HCT116 (cell line): ENCODE measurements at regions not wholly inside any gene's neighbourhood (a gene's known extent, or its start where the extent isn't known, plus 50 kb on each side); places are given as distances from the start of the nearest gene placed in this dataset.

ENCODE experiments used
- ATAC-seq: fragments of 200-7000 bp; cut with Tn5 transposase; 2 replicates; pipeline ENCODE4 v1.9.1; 2020; ENCODE audit warnings: mild to moderate bottlenecking, moderate library complexity
- BruUV-seq: library from RNA; stranded (reverse); fragments of 400-500 nt; replicated peaks from 2 replicates; lab custom pipeline; 2021; lab: Mats Ljungman, UMichigan
- CTCF ChIA-PET: fragments of 300-600 bp; sonication (Branson Sonifier 250); formaldehyde crosslinking; loops from one replicate; lab custom pipeline; 2021; ENCODE audit warnings: antibody characterized with exemption; lab: Charles Lee
- POLR2A ChIA-PET: fragments of 300-600, 350-600 bp; sonication (Branson Sonifier 250); formaldehyde crosslinking; loops from one replicate; lab custom pipeline; 2021; ENCODE audit warnings: antibody characterized with exemption; lab: Charles Lee
- RAD21 ChIA-PET, 2 experiments: fragments of 300-600 bp; sonication (Branson Sonifier 250); formaldehyde crosslinking; loops; one replicate each; lab custom pipeline; 2023; ENCODE audit warnings: low total read pairs in 2 of 2; ENCODE audit not compliant: uncharacterized antibody in 2 of 2, unreplicated experiment in 2 of 2, low non-redundant PET in 1 of 2; lab: Charles Lee
- DNase-seq: peaks from one replicate; pipeline ENCODE4 v3.0.0-alpha.2; 2010; ENCODE audit warnings: low read depth, low spot score
- H2AFZ ChIP-seq: fragments of 200-600 bp; shearing (Covaris generic), sonication (generic); 2 replicates; pipeline ENCODE4 v1.6.1; 2017; ENCODE audit warnings: low read depth, mixed run types, mixed read lengths, antibody characterized with exemption, low read length; ENCODE audit not compliant: poor library complexity, severe bottlenecking
- H3K27ac ChIP-seq: 2 replicates; pipeline ENCODE4 v1.5.1; 2012; ENCODE audit warnings: low read depth, low read length
- H3K27me3 ChIP-seq: fragments of 200-600 bp; sonication (generic); 2 replicates; pipeline ENCODE4 v1.6.1; 2016; ENCODE audit warnings: mixed run types, low read length, mixed read lengths; ENCODE audit not compliant: insufficient read depth
- H3K36me3 ChIP-seq, 2 experiments: fragments of 200-500 bp in 1 of 2; fragments of 200-600 bp in 1 of 2; sonication (Bioruptor generic) in 1 of 2; sonication (generic) in 1 of 2; 2 replicates each; pipeline versions ENCODE4 v1.5.1 to v1.6.1; 2014 to 2016; ENCODE audit warnings: low read length in 2 of 2, inconsistent platforms in 1 of 2, mixed read lengths in 1 of 2, mixed run types in 1 of 2; ENCODE audit not compliant: insufficient read depth in 2 of 2, control insufficient read depth in 1 of 2
- H3K4me1 ChIP-seq, 2 experiments: fragments of 200-600 bp in 1 of 2; sonication (generic) in 1 of 2; 2 replicates each; pipeline versions ENCODE4 v1.5.1 to v1.6.1; 2012 to 2017; ENCODE audit warnings: low read length in 2 of 2, inconsistent platforms in 1 of 2, mild to moderate bottlenecking in 1 of 2, mixed read lengths in 1 of 2, mixed run types in 1 of 2, moderate library complexity in 1 of 2; ENCODE audit not compliant: insufficient read depth in 2 of 2, control insufficient read depth in 1 of 2
- H3K4me2 ChIP-seq: fragments of 200-600 bp; sonication (generic); 2 replicates; pipeline ENCODE4 v1.6.1; 2017; ENCODE audit warnings: mixed run types, low read length, mixed read lengths
- H3K4me3 ChIP-seq, 2 experiments: fragments of 200-600 bp in 1 of 2; sonication (generic) in 1 of 2; replicated peaks in 1 of 2; 2 replicates each; pipeline ENCODE4 v1.5.1; 2011 to 2016; ENCODE audit warnings: low read length in 2 of 2, control low read depth in 1 of 2, low read depth in 1 of 2, mild to moderate bottlenecking in 1 of 2, mixed read lengths in 1 of 2, mixed run types in 1 of 2
- H3K79me2 ChIP-seq: fragments of 200-600 bp; sonication (generic); 2 replicates; pipeline ENCODE4 v1.6.1; 2017; ENCODE audit warnings: mild to moderate bottlenecking, mixed run types, low read length, moderate library complexity, mixed read lengths; ENCODE audit not compliant: insufficient read depth
- H3K9ac ChIP-seq: fragments of 200-600 bp; sonication (generic); 2 replicates; pipeline ENCODE4 v1.6.1; 2016; ENCODE audit warnings: low read length, mixed read lengths
- H3K9me2 ChIP-seq: fragments of 200-600 bp; sonication (generic), shearing (Covaris generic); 2 replicates; pipeline ENCODE4 v1.6.1; 2017; ENCODE audit warnings: mixed run types, mild to moderate bottlenecking, moderate library complexity; ENCODE audit not compliant: insufficient read depth
- H3K9me3 ChIP-seq, 2 experiments: fragments of 200-500 bp in 1 of 2; fragments of 200-600 bp in 1 of 2; sonication (Bioruptor generic) in 1 of 2; sonication (generic) in 1 of 2; 2 replicates each; pipeline ENCODE4 v1.6.1; 2014 to 2017; ENCODE audit warnings: low read length in 2 of 2, mixed read lengths in 2 of 2, inconsistent platforms in 1 of 2, low read depth in 1 of 2, mild to moderate bottlenecking in 1 of 2, mixed run types in 1 of 2, moderate library complexity in 1 of 2; ENCODE audit not compliant: control insufficient read depth in 1 of 2, insufficient read depth in 1 of 2
- H4K20me1 ChIP-seq: fragments of 200-600 bp; sonication (generic), shearing (Covaris generic); 2 replicates; pipeline ENCODE4 v1.6.1; 2017; ENCODE audit warnings: mixed run types, mild to moderate bottlenecking, moderate library complexity; ENCODE audit not compliant: insufficient read depth
- CBX3 ChIP-seq: IDR thresholded peaks from 2 replicates; pipeline ENCODE4 v1.6.1; 2012; ENCODE audit warnings: low read depth
- CEBPB ChIP-seq: IDR thresholded peaks from 2 replicates; pipeline ENCODE4 v1.6.1; 2012; ENCODE audit warnings: low read depth
- ELF1 ChIP-seq: IDR thresholded peaks from 2 replicates; pipeline ENCODE4 v1.6.1; 2012; ENCODE audit warnings: low read depth, borderline replicate concordance
- EZH2 ChIP-seq: fragments of 200-600 bp; sonication (generic); IDR thresholded peaks from 2 replicates; pipeline ENCODE4 v1.6.1; 2017; ENCODE audit warnings: antibody characterized with exemption, mixed run types
- POLR2AphosphoS5 ChIP-seq: IDR thresholded peaks from 2 replicates; pipeline ENCODE4 v1.6.1; 2011; ENCODE audit warnings: mild to moderate bottlenecking, low read depth, low read length, moderate library complexity
- TCF7L2 ChIP-seq: IDR thresholded peaks from 2 replicates; pipeline ENCODE4 v1.7.0; 2011; ENCODE audit warnings: borderline replicate concordance, inconsistent platforms; ENCODE audit not compliant: insufficient read depth, insufficient read length; ENCODE audit errors: extremely low read depth
- ZFX ChIP-seq: fragments of 450-650 bp; IDR thresholded peaks from 2 replicates; pipeline ENCODE4 v1.6.1; 2017
- ZNF274 ChIP-seq: fragments of 200-500 bp; sonication (Bioruptor generic); IDR thresholded peaks from 2 replicates; pipeline ENCODE4 v1.6.1; 2014; ENCODE audit warnings: mild to moderate bottlenecking, low read depth, low read length, inconsistent platforms
- intact Hi-C: fragments of 100-400 bp; cut with micrococcal nuclease; formaldehyde crosslinking; loops from 2 replicates; pipeline ENCODE4 v1.10.0; 2022
- TF ChIP-seq, protein P1 (sequence below): IDR thresholded peaks from 2 replicates; pipeline ENCODE4 v1.6.1; 2012; ENCODE audit warnings: low read depth
- TF ChIP-seq, protein P2 (sequence below): IDR thresholded peaks from 2 replicates; pipeline ENCODE4 v1.6.1; 2011; ENCODE audit warnings: mild to moderate bottlenecking, low read length, moderate library complexity; ENCODE audit not compliant: insufficient replicate concordance; ENCODE audit errors: extremely low read depth
- TF ChIP-seq, protein P3 (sequence below): IDR thresholded peaks from 2 replicates; pipeline ENCODE4 v1.6.1; 2012

DNA sequence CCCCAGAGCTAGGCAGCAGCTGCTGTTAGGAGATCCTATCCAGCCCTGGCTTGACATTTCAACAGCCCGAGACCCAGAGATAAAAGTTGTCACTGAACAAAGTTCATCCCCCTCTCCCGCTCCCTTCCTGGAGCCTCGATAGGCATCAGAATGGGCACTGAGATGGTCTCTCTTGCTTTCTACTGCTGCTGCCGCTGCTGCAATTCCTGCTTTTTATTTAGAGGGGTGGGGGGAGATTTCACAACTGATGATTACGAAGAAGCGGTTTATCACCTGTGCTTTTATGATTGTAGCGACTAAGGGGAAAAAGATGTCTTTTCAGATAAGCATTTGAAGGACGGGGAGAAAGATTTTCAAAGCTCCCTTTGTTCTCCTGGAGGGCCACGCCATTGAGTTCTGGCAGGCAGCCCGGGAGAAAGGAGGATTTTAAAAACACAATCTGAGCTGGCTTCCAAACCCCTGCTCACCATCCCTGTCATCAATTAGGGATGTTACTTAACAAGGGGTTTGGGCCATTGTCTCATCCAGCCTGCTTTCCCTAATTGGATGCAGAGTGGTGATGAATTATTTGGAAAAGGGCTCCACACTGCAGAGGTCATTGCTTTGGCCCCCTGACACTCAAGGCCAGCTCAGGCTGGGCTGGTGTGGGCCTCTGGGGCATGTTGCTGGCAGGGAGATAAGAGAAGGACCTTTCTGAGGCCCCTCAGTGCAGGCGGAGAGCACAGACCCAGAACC is 344.7 kb downstream of the BUD13 start:
- H2AFZ ChIP-seq: no peak overlapping the region
- intact Hi-C loops: no loop called here
- H3K79me2 ChIP-seq: no peaks in the 10 kb centered on the region
- CTCF ChIA-PET: no interaction called here
- ATAC-seq (no peak), DNase-seq (no peak)
- H3K4me2 ChIP-seq: no peak overlapping the region
- no peaks in the 10 kb centered on the region for H3K36me3 ChIP-seq
- H3K9ac ChIP-seq: no peak overlapping the region
- POLR2A ChIA-PET: no interaction called here
- BruUV-seq: no TSS peak
- no peaks in the 10 kb centered on the region for H3K4me1 ChIP-seq
- no peak overlapping the region for H3K27ac ChIP-seq
- H4K20me1 ChIP-seq: no peaks in the 10 kb centered on the region
- H3K27me3 ChIP-seq: peaks cover 12% of the 10 kb centered on the region
- RAD21 ChIA-PET: no interaction called here
- H3K9me2 ChIP-seq: no peaks in the 10 kb centered on the region
- H3K9me3 ChIP-seq: no peaks in the 10 kb centered on the region
- TF ChIP-seq CBX3 (no peak), ZNF274 (no peak)
- no peak overlapping the region for H3K4me3 ChIP-seq

DNA sequence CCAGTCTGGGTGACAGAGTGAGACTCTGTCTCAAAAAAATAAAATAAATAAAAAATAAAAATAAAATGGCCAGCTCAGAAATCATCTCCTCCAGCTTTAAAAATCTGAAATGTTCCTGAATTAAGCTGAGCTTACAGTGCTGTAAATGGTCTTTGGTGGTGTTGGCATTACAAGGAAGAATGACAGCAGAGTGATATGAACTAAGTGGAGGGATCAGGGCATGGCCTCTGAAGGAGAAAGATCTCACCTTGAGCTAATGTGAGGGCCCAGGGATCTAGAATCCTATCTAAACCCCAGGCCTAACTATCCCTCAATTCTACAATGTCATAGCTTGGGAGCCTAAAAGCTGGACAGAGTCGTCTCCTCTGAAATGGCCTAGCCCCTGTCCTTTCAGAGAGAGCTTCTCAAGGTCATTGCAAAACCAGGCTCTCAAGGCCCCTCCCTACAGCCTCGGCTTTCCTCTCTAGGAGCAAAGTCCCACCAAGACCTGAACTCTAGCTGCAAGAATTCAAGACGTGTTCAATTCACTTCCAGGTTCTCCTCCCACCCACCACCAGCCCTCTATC is 345.4 kb downstream of the BUD13 start:
- Histone ChIP-seq H3K9ac (no peak overlapping the region), H3K36me3 (no peaks in the 10 kb centered on the region), H2AFZ (no peak overlapping the region), H3K4me1 (no peaks in the 10 kb centered on the region), H3K27ac (no peak overlapping the region), H4K20me1 (no peaks in the 10 kb centered on the region), H3K4me3 (no peak overlapping the region), H3K79me2 (no peaks in the 10 kb centered on the region), H3K9me2 (no peaks in the 10 kb centered on the region), H3K27me3 (peaks cover 12% of the 10 kb centered on the region), H3K4me2 (no peak overlapping the region), H3K9me3 (no peaks in the 10 kb centered on the region)
- POLR2A ChIA-PET: no interaction called here
- no peak for TF ChIP-seq CEBPB
- no peak for TF ChIP-seq TCF7L2
- TF ChIP-seq, protein P1, sequence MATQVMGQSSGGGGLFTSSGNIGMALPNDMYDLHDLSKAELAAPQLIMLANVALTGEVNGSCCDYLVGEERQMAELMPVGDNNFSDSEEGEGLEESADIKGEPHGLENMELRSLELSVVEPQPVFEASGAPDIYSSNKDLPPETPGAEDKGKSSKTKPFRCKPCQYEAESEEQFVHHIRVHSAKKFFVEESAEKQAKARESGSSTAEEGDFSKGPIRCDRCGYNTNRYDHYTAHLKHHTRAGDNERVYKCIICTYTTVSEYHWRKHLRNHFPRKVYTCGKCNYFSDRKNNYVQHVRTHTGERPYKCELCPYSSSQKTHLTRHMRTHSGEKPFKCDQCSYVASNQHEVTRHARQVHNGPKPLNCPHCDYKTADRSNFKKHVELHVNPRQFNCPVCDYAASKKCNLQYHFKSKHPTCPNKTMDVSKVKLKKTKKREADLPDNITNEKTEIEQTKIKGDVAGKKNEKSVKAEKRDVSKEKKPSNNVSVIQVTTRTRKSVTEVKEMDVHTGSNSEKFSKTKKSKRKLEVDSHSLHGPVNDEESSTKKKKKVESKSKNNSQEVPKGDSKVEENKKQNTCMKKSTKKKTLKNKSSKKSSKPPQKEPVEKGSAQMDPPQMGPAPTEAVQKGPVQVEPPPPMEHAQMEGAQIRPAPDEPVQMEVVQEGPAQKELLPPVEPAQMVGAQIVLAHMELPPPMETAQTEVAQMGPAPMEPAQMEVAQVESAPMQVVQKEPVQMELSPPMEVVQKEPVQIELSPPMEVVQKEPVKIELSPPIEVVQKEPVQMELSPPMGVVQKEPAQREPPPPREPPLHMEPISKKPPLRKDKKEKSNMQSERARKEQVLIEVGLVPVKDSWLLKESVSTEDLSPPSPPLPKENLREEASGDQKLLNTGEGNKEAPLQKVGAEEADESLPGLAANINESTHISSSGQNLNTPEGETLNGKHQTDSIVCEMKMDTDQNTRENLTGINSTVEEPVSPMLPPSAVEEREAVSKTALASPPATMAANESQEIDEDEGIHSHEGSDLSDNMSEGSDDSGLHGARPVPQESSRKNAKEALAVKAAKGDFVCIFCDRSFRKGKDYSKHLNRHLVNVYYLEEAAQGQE: no peak
- TF ChIP-seq ELF1: no peak
- TF ChIP-seq POLR2AphosphoS5: no peak
- TF ChIP-seq EZH2: no peak
- TF ChIP-seq, protein P2, sequence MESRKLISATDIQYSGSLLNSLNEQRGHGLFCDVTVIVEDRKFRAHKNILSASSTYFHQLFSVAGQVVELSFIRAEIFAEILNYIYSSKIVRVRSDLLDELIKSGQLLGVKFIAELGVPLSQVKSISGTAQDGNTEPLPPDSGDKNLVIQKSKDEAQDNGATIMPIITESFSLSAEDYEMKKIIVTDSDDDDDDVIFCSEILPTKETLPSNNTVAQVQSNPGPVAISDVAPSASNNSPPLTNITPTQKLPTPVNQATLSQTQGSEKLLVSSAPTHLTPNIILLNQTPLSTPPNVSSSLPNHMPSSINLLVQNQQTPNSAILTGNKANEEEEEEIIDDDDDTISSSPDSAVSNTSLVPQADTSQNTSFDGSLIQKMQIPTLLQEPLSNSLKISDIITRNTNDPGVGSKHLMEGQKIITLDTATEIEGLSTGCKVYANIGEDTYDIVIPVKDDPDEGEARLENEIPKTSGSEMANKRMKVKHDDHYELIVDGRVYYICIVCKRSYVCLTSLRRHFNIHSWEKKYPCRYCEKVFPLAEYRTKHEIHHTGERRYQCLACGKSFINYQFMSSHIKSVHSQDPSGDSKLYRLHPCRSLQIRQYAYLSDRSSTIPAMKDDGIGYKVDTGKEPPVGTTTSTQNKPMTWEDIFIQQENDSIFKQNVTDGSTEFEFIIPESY: no peak
- TF ChIP-seq, protein P3, sequence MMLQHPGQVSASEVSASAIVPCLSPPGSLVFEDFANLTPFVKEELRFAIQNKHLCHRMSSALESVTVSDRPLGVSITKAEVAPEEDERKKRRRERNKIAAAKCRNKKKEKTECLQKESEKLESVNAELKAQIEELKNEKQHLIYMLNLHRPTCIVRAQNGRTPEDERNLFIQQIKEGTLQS: no peak
- no peak for TF ChIP-seq ZFX
- intact Hi-C loops: no loop called here
- no peak for DNase-seq
- no TSS peak for BruUV-seq
- RAD21 ChIA-PET: no interaction called here
- CTCF ChIA-PET: no interaction called here
- ATAC-seq: no peak
